Panc1 (cell line): ENCODE measurements at regions not wholly inside any gene's neighbourhood (a gene's known extent, or its start where the extent isn't known, plus 50 kb on each side); places are given as distances from the start of the nearest gene placed in this dataset.

Source experiments
- ATAC-seq: fragments of 200-7000 bp; cut with Tn5 transposase; 2 replicates; pipeline ENCODE4 v1.9.1; 2020; ENCODE audit warnings: mild to moderate bottlenecking, moderate library complexity
- BruUV-seq: library from RNA; stranded (reverse); fragments of 400-500 nt; replicated peaks from 2 replicates; lab custom pipeline; 2021; lab: Mats Ljungman, UMichigan
- CTCF ChIA-PET: fragments of 300-600 bp; sonication (Branson Sonifier 250); formaldehyde crosslinking; loops from one replicate; lab custom pipeline; 2022; ENCODE audit warnings: antibody characterized with exemption; lab: Charles Lee
- POLR2A ChIA-PET: fragments of 300-600 bp; sonication (Branson Sonifier 250); formaldehyde crosslinking; loops from one replicate; lab custom pipeline; 2022; ENCODE audit warnings: antibody characterized with exemption; lab: Charles Lee
- DNase-seq: peaks from one replicate; pipeline ENCODE4 v3.0.0-alpha.2; 2010; ENCODE audit warnings: low read depth, low spot score
- H3K27ac ChIP-seq: 2 replicates; pipeline ENCODE4 v1.5.1; 2011; ENCODE audit warnings: mild to moderate bottlenecking, low read length, inconsistent platforms
- H3K27me3 ChIP-seq: fragments of 200-500 bp; sonication (Bioruptor generic); 2 replicates; pipeline ENCODE4 v1.6.0; 2014; ENCODE audit warnings: low read length, inconsistent platforms; ENCODE audit not compliant: control insufficient read depth, insufficient read depth
- H3K36me3 ChIP-seq: fragments of 200-500 bp; sonication (Bioruptor generic); 2 replicates; pipeline ENCODE4 v1.5.1; 2014; ENCODE audit warnings: inconsistent platforms, mild to moderate bottlenecking, low read length, moderate library complexity; ENCODE audit not compliant: control insufficient read depth, insufficient read depth
- H3K4me1 ChIP-seq: 2 replicates; pipeline ENCODE4 v1.5.1; 2011; ENCODE audit warnings: inconsistent platforms, mild to moderate bottlenecking, low read length, moderate library complexity; ENCODE audit not compliant: control insufficient read depth, insufficient read depth
- H3K4me3 ChIP-seq, 2 experiments: 2 replicates each; pipeline ENCODE4 v1.5.1; 2011 to 2012; ENCODE audit warnings: low read depth in 2 of 2, low read length in 2 of 2, mild to moderate bottlenecking in 2 of 2, inconsistent platforms in 1 of 2, moderate library complexity in 1 of 2
- H3K9me3 ChIP-seq: fragments of 200-500 bp; sonication (Bioruptor generic); 2 replicates; pipeline ENCODE4 v1.5.1; 2014; ENCODE audit warnings: low read depth, mild to moderate bottlenecking, inconsistent platforms, low read length, moderate library complexity; ENCODE audit not compliant: control insufficient read depth, insufficient read depth
- POLR2AphosphoS5 ChIP-seq: IDR thresholded peaks from 2 replicates; pipeline ENCODE4 v1.6.1; 2012; ENCODE audit warnings: mild to moderate bottlenecking, low read depth, low read length, moderate library complexity
- SIN3A ChIP-seq: IDR thresholded peaks from 2 replicates; pipeline ENCODE4 v1.6.1; 2012; ENCODE audit warnings: low read depth, mild to moderate bottlenecking, low read length, moderate library complexity, borderline replicate concordance; ENCODE audit not compliant: insufficient read depth
- TCF7L2 ChIP-seq: IDR thresholded peaks from 2 replicates; pipeline ENCODE4 v1.6.1; 2011; ENCODE audit warnings: mild to moderate bottlenecking, low read depth, low read length, inconsistent platforms
- in situ Hi-C: cut with HindIII; loops from 2 replicates; pipeline ENCODE4 v1.10.0; 2016; ENCODE audit warnings: low sequenced_read_pairs, low pct_unique_long_range_greater_than_20kb
- intact Hi-C: fragments of 100-400 bp; cut with micrococcal nuclease; formaldehyde crosslinking; loops from one replicate; pipeline ENCODE4 v1.10.0; 2022; ENCODE audit not compliant: unreplicated experiment
- TF ChIP-seq, protein P1 (sequence below), 2 experiments: IDR thresholded peaks; 2 replicates each; pipeline ENCODE4 v1.6.1; 2011 to 2012; ENCODE audit warnings: low read depth in 2 of 2, control low read depth in 1 of 2, low read length in 1 of 2, mild to moderate bottlenecking in 1 of 2, moderate library complexity in 1 of 2; ENCODE audit not compliant: insufficient read depth in 1 of 2
- TF ChIP-seq, protein P2 (sequence below): fragments of 450-650 bp; IDR thresholded peaks from 2 replicates; pipeline ENCODE4 v1.5.1; 2017; ENCODE audit warnings: mild to moderate bottlenecking

GRCh38 chr1:57959531-57960241 lies 535.8 kb upstream of the DAB1 start:
- ATAC-seq = no peak
- POLR2A ChIA-PET = no interaction called here
- H3K27ac ChIP-seq = no peak overlapping the region
- H3K36me3 ChIP-seq = no peaks in the 10 kb centered on the region
- TF ChIP-seq TCF7L2 (no peak), POLR2AphosphoS5 (no peak), SIN3A (no peak)
- TF ChIP-seq, protein P1, sequence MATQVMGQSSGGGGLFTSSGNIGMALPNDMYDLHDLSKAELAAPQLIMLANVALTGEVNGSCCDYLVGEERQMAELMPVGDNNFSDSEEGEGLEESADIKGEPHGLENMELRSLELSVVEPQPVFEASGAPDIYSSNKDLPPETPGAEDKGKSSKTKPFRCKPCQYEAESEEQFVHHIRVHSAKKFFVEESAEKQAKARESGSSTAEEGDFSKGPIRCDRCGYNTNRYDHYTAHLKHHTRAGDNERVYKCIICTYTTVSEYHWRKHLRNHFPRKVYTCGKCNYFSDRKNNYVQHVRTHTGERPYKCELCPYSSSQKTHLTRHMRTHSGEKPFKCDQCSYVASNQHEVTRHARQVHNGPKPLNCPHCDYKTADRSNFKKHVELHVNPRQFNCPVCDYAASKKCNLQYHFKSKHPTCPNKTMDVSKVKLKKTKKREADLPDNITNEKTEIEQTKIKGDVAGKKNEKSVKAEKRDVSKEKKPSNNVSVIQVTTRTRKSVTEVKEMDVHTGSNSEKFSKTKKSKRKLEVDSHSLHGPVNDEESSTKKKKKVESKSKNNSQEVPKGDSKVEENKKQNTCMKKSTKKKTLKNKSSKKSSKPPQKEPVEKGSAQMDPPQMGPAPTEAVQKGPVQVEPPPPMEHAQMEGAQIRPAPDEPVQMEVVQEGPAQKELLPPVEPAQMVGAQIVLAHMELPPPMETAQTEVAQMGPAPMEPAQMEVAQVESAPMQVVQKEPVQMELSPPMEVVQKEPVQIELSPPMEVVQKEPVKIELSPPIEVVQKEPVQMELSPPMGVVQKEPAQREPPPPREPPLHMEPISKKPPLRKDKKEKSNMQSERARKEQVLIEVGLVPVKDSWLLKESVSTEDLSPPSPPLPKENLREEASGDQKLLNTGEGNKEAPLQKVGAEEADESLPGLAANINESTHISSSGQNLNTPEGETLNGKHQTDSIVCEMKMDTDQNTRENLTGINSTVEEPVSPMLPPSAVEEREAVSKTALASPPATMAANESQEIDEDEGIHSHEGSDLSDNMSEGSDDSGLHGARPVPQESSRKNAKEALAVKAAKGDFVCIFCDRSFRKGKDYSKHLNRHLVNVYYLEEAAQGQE (IDR thresholded peaks at IDR 0.05; ENCODE audit: insufficient read depth in 1 of 2, low read depth in 2 of 2, low read length in 1 of 2) = no peak
- TF ChIP-seq, protein P2, sequence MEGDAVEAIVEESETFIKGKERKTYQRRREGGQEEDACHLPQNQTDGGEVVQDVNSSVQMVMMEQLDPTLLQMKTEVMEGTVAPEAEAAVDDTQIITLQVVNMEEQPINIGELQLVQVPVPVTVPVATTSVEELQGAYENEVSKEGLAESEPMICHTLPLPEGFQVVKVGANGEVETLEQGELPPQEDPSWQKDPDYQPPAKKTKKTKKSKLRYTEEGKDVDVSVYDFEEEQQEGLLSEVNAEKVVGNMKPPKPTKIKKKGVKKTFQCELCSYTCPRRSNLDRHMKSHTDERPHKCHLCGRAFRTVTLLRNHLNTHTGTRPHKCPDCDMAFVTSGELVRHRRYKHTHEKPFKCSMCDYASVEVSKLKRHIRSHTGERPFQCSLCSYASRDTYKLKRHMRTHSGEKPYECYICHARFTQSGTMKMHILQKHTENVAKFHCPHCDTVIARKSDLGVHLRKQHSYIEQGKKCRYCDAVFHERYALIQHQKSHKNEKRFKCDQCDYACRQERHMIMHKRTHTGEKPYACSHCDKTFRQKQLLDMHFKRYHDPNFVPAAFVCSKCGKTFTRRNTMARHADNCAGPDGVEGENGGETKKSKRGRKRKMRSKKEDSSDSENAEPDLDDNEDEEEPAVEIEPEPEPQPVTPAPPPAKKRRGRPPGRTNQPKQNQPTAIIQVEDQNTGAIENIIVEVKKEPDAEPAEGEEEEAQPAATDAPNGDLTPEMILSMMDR = no peak
- CTCF ChIA-PET = interaction anchor here (0.6 kb wide), 1 partner anchor 150 kb away, joined by 3 read pairs; no protein-coding TSS in a partner anchor
- intact Hi-C loops = no loop called here
- in situ Hi-C loops = no loop called here
- no peaks in the 10 kb centered on the region for H3K4me1 ChIP-seq
- DNase-seq = no peak
- H3K9me3 ChIP-seq = no peaks in the 10 kb centered on the region
- BruUV-seq = no TSS peak
- H3K27me3 ChIP-seq = no peaks in the 10 kb centered on the region
- H3K4me3 ChIP-seq = no peak overlapping the region

DNA sequence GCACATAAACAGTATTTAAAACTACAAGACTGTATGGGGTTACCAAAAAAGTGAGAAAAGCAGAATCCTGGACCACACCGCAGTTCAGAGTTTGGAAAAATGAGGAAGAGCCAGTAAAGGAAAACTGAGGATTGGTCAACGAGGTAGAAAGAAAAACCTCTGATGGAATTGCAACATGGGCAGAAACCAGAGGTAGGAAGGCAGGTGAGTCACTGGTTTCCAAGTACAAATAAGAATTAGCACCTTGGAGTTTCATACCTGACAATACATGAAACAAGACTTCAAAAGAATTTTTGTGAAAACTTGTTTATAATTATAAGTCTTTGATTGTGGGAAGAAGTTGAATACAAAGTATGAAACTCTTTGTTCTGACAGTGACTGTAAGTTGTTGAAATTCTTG lies 533.7 kb upstream of the DAB1 start:
- DNase-seq (no peak), ATAC-seq (no peak)
- ChIA-PET POLR2A (no interaction called here), CTCF (no interaction called here)
- no TSS peak for BruUV-seq
- TF ChIP-seq, protein P1 (IDR thresholded peaks at IDR 0.05; ENCODE audit: insufficient read depth in 1 of 2, low read depth in 2 of 2, low read length in 1 of 2) = no peak
- TF ChIP-seq, protein P2 = no peak
- TF ChIP-seq POLR2AphosphoS5 (no peak), SIN3A (no peak), TCF7L2 (no peak)
- Histone ChIP-seq H3K27me3 (no peaks in the 10 kb centered on the region), H3K27ac (no peak overlapping the region), H3K36me3 (no peaks in the 10 kb centered on the region), H3K9me3 (no peaks in the 10 kb centered on the region), H3K4me1 (no peaks in the 10 kb centered on the region), H3K4me3 (no peak overlapping the region)
- in situ Hi-C loops = no loop called here
- intact Hi-C loops = no loop called here
